Panc1 (cell line): ENCODE measurements at regions not wholly inside any gene's neighbourhood (a gene's known extent, or its start where the extent isn't known, plus 50 kb on each side); places are given as distances from the start of the nearest gene placed in this dataset.

ENCODE experiments used
- ATAC-seq: fragments of 200-7000 bp; cut with Tn5 transposase; 2 replicates; pipeline ENCODE4 v1.9.1; 2020; ENCODE audit warnings: mild to moderate bottlenecking, moderate library complexity
- BruUV-seq: library from RNA; stranded (reverse); fragments of 400-500 nt; replicated peaks from 2 replicates; lab custom pipeline; 2021; lab: Mats Ljungman, UMichigan
- CTCF ChIA-PET: fragments of 300-600 bp; sonication (Branson Sonifier 250); formaldehyde crosslinking; loops from one replicate; lab custom pipeline; 2022; ENCODE audit warnings: antibody characterized with exemption; lab: Charles Lee
- POLR2A ChIA-PET: fragments of 300-600 bp; sonication (Branson Sonifier 250); formaldehyde crosslinking; loops from one replicate; lab custom pipeline; 2022; ENCODE audit warnings: antibody characterized with exemption; lab: Charles Lee
- DNase-seq: peaks from one replicate; pipeline ENCODE4 v3.0.0-alpha.2; 2010; ENCODE audit warnings: low read depth, low spot score
- H3K27ac ChIP-seq: 2 replicates; pipeline ENCODE4 v1.5.1; 2011; ENCODE audit warnings: mild to moderate bottlenecking, low read length, inconsistent platforms
- H3K27me3 ChIP-seq: fragments of 200-500 bp; sonication (Bioruptor generic); 2 replicates; pipeline ENCODE4 v1.6.0; 2014; ENCODE audit warnings: low read length, inconsistent platforms; ENCODE audit not compliant: control insufficient read depth, insufficient read depth
- H3K36me3 ChIP-seq: fragments of 200-500 bp; sonication (Bioruptor generic); 2 replicates; pipeline ENCODE4 v1.5.1; 2014; ENCODE audit warnings: inconsistent platforms, mild to moderate bottlenecking, low read length, moderate library complexity; ENCODE audit not compliant: control insufficient read depth, insufficient read depth
- H3K4me1 ChIP-seq: 2 replicates; pipeline ENCODE4 v1.5.1; 2011; ENCODE audit warnings: inconsistent platforms, mild to moderate bottlenecking, low read length, moderate library complexity; ENCODE audit not compliant: control insufficient read depth, insufficient read depth
- H3K4me3 ChIP-seq, 2 experiments: 2 replicates each; pipeline ENCODE4 v1.5.1; 2011 to 2012; ENCODE audit warnings: low read depth in 2 of 2, low read length in 2 of 2, mild to moderate bottlenecking in 2 of 2, inconsistent platforms in 1 of 2, moderate library complexity in 1 of 2
- H3K9me3 ChIP-seq: fragments of 200-500 bp; sonication (Bioruptor generic); 2 replicates; pipeline ENCODE4 v1.5.1; 2014; ENCODE audit warnings: low read depth, mild to moderate bottlenecking, inconsistent platforms, low read length, moderate library complexity; ENCODE audit not compliant: control insufficient read depth, insufficient read depth
- POLR2AphosphoS5 ChIP-seq: IDR thresholded peaks from 2 replicates; pipeline ENCODE4 v1.6.1; 2012; ENCODE audit warnings: mild to moderate bottlenecking, low read depth, low read length, moderate library complexity
- REST ChIP-seq, 2 experiments: IDR thresholded peaks; 2 replicates each; pipeline ENCODE4 v1.6.1; 2011 to 2012; ENCODE audit warnings: low read depth in 2 of 2, control low read depth in 1 of 2, low read length in 1 of 2, mild to moderate bottlenecking in 1 of 2, moderate library complexity in 1 of 2; ENCODE audit not compliant: insufficient read depth in 1 of 2
- SIN3A ChIP-seq: IDR thresholded peaks from 2 replicates; pipeline ENCODE4 v1.6.1; 2012; ENCODE audit warnings: low read depth, mild to moderate bottlenecking, low read length, moderate library complexity, borderline replicate concordance; ENCODE audit not compliant: insufficient read depth
- TCF7L2 ChIP-seq: IDR thresholded peaks from 2 replicates; pipeline ENCODE4 v1.6.1; 2011; ENCODE audit warnings: mild to moderate bottlenecking, low read depth, low read length, inconsistent platforms
- in situ Hi-C: cut with HindIII; loops from 2 replicates; pipeline ENCODE4 v1.10.0; 2016; ENCODE audit warnings: low sequenced_read_pairs, low pct_unique_long_range_greater_than_20kb
- intact Hi-C: fragments of 100-400 bp; cut with micrococcal nuclease; formaldehyde crosslinking; loops from one replicate; pipeline ENCODE4 v1.10.0; 2022; ENCODE audit not compliant: unreplicated experiment
- TF ChIP-seq, protein P1 (sequence below): fragments of 450-650 bp; IDR thresholded peaks from 2 replicates; pipeline ENCODE4 v1.5.1; 2017; ENCODE audit warnings: mild to moderate bottlenecking

- intact Hi-C loops: loop anchor here (10.0 kb wide), 1 partner anchor 163 kb away; the partner anchor contains the start of gene IVNS1ABP
Measured at GRCh38 chr1:185477638-185478580, 160.9 kb upstream of the IVNS1ABP start.

GRCh38 chr1:185474440-185475149 is 157.6 kb upstream of the IVNS1ABP start:
- in situ Hi-C loops: no loop called here
- Histone ChIP-seq H3K4me3 (no peak overlapping the region), H3K36me3 (no peaks in the 10 kb centered on the region), H3K27ac (no peak overlapping the region), H3K9me3 (no peaks in the 10 kb centered on the region), H3K27me3 (no peaks in the 10 kb centered on the region), H3K4me1 (no peaks in the 10 kb centered on the region)
- DNase-seq: no peak
- no TSS peak for BruUV-seq
- ChIA-PET POLR2A (no interaction called here), CTCF (no interaction called here)
- no peak for ATAC-seq
- intact Hi-C loops: loop anchor here (10.0 kb wide), 1 partner anchor 160 kb away; the partner anchor contains the start of gene IVNS1ABP
- TF ChIP-seq, protein P1, sequence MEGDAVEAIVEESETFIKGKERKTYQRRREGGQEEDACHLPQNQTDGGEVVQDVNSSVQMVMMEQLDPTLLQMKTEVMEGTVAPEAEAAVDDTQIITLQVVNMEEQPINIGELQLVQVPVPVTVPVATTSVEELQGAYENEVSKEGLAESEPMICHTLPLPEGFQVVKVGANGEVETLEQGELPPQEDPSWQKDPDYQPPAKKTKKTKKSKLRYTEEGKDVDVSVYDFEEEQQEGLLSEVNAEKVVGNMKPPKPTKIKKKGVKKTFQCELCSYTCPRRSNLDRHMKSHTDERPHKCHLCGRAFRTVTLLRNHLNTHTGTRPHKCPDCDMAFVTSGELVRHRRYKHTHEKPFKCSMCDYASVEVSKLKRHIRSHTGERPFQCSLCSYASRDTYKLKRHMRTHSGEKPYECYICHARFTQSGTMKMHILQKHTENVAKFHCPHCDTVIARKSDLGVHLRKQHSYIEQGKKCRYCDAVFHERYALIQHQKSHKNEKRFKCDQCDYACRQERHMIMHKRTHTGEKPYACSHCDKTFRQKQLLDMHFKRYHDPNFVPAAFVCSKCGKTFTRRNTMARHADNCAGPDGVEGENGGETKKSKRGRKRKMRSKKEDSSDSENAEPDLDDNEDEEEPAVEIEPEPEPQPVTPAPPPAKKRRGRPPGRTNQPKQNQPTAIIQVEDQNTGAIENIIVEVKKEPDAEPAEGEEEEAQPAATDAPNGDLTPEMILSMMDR: no peak
- TF ChIP-seq REST (IDR thresholded peaks at IDR 0.05; ENCODE audit: insufficient read depth in 1 of 2, low read depth in 2 of 2, low read length in 1 of 2): no peak
- TF ChIP-seq TCF7L2: no peak
- no peak for TF ChIP-seq SIN3A

More at GRCh38 chr1:185477638-185478580, 160.9 kb upstream of the IVNS1ABP start:
- CTCF ChIA-PET: no interaction called here
- in situ Hi-C loops: no loop called here
- Histone ChIP-seq H3K4me3 (no peak overlapping the region), H3K9me3 (no peaks in the 10 kb centered on the region), H3K36me3 (no peaks in the 10 kb centered on the region), H3K4me1 (no peaks in the 10 kb centered on the region), H3K27me3 (no peaks in the 10 kb centered on the region), H3K27ac (no peak overlapping the region)
- DNase-seq: no peak
- TF ChIP-seq SIN3A (no peak), TCF7L2 (no peak), REST (IDR thresholded peaks at IDR 0.05; ENCODE audit: insufficient read depth in 1 of 2, low read depth in 2 of 2, low read length in 1 of 2) (no peak), POLR2AphosphoS5 (no peak)
- TF ChIP-seq, protein P1: no peak
- POLR2A ChIA-PET: no interaction called here
- BruUV-seq: no TSS peak
- ATAC-seq: no peak
